ENCODE measurements at regions not wholly inside any gene's neighbourhood (a gene's known extent, or its start where the extent isn't known, plus 50 kb on each side); places are given as distances from the start of the nearest gene placed in this dataset.

DNA sequence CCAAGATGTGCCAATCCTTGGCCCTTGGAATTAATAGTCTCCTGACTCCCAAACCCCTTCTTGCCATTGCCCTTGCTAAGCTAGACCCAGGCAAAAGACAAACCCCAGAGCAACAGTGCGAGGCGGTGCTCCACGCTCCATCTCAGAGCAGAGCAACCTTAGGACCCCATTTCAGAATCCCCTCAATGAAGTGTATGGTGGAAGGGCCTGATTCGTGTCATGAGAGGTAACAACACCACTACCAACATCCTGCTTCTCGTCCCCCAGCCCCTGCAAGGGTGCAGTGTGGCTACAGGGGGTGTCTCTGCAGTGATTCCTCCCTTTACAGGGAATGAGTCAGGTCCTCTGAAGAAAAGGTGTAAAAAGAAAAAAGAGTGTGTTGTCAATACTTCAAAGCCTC is 103.9 kb upstream of the IRF2BP2 start:
- Histone ChIP-seq H3K27me3 (ENCODE audit: control insufficient read depth, insufficient read depth, low read length) (no peaks in the 10 kb centered on the region), H3K27ac (ENCODE audit: low read depth, low read length) (no peak overlapping the region), H3K9me3 (ENCODE audit: control insufficient read depth, insufficient read depth, low read length) (no peaks in the 10 kb centered on the region), H3K4me3 (ENCODE audit: low read depth, low read length) (no peak overlapping the region)
- TF ChIP-seq, protein P1, sequence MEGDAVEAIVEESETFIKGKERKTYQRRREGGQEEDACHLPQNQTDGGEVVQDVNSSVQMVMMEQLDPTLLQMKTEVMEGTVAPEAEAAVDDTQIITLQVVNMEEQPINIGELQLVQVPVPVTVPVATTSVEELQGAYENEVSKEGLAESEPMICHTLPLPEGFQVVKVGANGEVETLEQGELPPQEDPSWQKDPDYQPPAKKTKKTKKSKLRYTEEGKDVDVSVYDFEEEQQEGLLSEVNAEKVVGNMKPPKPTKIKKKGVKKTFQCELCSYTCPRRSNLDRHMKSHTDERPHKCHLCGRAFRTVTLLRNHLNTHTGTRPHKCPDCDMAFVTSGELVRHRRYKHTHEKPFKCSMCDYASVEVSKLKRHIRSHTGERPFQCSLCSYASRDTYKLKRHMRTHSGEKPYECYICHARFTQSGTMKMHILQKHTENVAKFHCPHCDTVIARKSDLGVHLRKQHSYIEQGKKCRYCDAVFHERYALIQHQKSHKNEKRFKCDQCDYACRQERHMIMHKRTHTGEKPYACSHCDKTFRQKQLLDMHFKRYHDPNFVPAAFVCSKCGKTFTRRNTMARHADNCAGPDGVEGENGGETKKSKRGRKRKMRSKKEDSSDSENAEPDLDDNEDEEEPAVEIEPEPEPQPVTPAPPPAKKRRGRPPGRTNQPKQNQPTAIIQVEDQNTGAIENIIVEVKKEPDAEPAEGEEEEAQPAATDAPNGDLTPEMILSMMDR (IDR thresholded peaks at IDR 0.05; ENCODE audit: low read depth, low read length), result no peak
- no peak for DNase-seq (ENCODE audit: low read depth, low spot score)
- CTCF ChIA-PET, result interaction anchor here (0.6 kb wide), 1 partner anchor 31 kb away, joined by 6 read pairs; no protein-coding TSS in a partner anchor
- POLR2A ChIA-PET, result no interaction called here

DNA sequence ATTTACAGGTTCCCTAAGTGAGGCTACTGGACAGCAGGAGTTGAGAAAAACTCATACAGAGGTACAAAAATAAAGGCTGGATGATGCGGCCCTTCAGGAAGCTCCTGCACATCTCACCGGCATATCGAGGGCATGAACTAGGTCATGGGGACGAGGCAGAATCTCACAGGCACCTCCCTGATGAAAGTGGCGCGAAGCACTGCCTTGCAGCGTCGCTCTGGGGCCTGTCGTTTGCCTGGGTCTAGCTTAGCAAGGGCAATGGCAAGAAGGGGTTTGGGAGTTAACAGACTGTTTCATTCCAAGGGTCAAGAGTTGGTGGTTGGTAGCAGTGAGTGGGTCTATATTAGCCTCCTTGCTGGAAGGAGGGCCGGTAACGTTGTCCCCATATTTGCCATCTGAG is 103.5 kb upstream of the IRF2BP2 start:
- Histone ChIP-seq H3K27ac (ENCODE audit: low read depth, low read length) (no peak overlapping the region), H3K27me3 (ENCODE audit: control insufficient read depth, insufficient read depth, low read length) (no peaks in the 10 kb centered on the region), H3K9me3 (ENCODE audit: control insufficient read depth, insufficient read depth, low read length) (no peaks in the 10 kb centered on the region), H3K4me3 (ENCODE audit: low read depth, low read length) (no peak overlapping the region)
- CTCF ChIA-PET, result no interaction called here
- DNase-seq (ENCODE audit: low read depth, low spot score), result no peak
- TF ChIP-seq, protein P1 (IDR thresholded peaks at IDR 0.05; ENCODE audit: low read depth, low read length), result no peak
- POLR2A ChIA-PET, result no interaction called here

DNA sequence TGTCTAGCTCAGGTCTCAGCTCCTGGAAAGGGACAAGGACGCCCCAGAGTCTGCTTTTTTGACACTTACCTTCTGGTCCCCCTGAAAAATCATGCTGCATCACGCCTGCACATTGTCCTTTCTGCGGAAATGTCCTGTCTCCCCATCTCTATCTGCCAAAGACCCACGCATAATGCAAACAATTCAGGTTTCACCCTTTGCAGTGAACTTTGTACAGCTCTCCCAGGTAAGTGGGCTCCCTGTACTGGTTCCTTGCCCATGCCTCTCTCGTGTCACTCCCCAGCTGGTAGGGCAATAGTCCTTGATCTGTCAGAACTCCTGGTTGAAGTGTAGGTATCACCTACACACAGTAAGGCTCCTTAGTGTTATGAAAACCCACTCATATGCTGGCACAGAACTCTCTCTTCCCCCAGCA is 102.9 kb upstream of the IRF2BP2 start:
- ChIA-PET CTCF (no interaction called here), POLR2A (no interaction called here)
- no peaks in the 10 kb centered on the region for H3K27me3 ChIP-seq (ENCODE audit: control insufficient read depth, insufficient read depth, low read length)
- no peak overlapping the region for H3K4me3 ChIP-seq (ENCODE audit: low read depth, low read length)
- no peak for DNase-seq (ENCODE audit: low read depth, low spot score)
- no peaks in the 10 kb centered on the region for H3K9me3 ChIP-seq (ENCODE audit: control insufficient read depth, insufficient read depth, low read length)
- no peak overlapping the region for H3K27ac ChIP-seq (ENCODE audit: low read depth, low read length)
- TF ChIP-seq, protein P1 (IDR thresholded peaks at IDR 0.05; ENCODE audit: low read depth, low read length), result no peak

DNA sequence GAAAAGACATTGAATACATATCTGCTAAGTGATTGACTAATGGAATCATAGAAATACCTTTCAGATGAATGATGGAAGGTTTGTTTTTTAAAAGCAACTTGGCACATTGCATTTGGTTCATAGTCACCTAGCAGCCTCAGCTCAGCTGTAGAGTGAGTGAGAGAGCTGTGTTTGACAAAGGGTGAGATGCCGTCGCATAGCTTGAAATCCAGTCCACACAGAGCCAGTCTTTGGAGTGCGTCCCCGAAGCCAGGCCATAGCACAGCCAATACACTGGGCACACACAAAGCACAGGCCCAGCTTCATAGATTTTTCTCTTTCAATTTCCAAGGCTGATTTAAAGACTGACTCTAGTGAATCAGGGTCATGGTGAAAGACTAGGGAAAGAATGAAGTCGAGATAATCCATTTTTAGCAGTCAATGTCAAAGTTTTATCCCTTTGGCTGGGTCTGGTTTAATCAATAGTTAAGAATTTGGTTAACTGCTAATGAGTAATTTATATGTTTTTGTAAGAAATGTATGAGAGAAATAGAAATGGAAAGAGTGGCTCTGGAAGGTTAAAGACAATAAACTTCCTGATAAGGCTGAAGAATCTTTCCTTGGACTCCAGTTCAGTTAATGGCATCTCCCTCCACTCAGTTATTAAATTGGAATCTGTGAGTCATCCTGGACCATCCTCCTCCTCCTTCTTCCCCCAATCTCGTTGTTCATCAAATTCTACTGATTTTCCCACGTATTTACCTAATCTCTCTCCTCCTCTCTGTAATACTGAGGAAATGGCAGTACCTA is 101.2 kb upstream of the IRF2BP2 start:
- Histone ChIP-seq H3K27ac (ENCODE audit: low read depth, low read length) (no peak overlapping the region), H3K27me3 (ENCODE audit: control insufficient read depth, insufficient read depth, low read length) (no peaks in the 10 kb centered on the region), H3K4me3 (ENCODE audit: low read depth, low read length) (no peak overlapping the region), H3K9me3 (ENCODE audit: control insufficient read depth, insufficient read depth, low read length) (no peaks in the 10 kb centered on the region)
- CTCF ChIA-PET, result no interaction called here
- DNase-seq (ENCODE audit: low read depth, low spot score), result no peak
- POLR2A ChIA-PET, result no interaction called here
- TF ChIP-seq, protein P1 (IDR thresholded peaks at IDR 0.05; ENCODE audit: low read depth, low read length), result no peak

DNA sequence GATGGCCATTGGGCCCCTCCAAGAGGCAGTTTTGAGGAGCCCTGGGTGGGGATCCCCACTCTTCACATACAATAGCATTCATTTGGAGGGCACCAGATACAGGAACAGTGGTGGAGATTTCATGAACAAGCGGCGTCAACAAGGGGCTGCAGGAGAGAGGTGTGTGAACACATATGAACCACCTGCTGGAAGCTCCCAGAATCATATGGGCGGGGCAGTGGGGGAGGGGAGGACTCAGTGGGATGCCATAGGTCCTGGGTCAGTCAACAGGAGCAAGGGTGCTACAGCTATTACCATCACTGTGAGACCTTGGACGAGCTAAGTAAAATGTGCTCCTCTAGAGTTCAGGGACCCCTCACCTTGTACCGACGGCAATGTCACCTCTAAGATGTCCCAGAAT is 100.4 kb upstream of the IRF2BP2 start:
- H3K4me3 ChIP-seq (ENCODE audit: low read depth, low read length), result no peak overlapping the region
- no peaks in the 10 kb centered on the region for H3K27me3 ChIP-seq (ENCODE audit: control insufficient read depth, insufficient read depth, low read length)
- POLR2A ChIA-PET, result no interaction called here
- H3K27ac ChIP-seq (ENCODE audit: low read depth, low read length), result no peak overlapping the region
- TF ChIP-seq, protein P1 (IDR thresholded peaks at IDR 0.05; ENCODE audit: low read depth, low read length), result no peak
- H3K9me3 ChIP-seq (ENCODE audit: control insufficient read depth, insufficient read depth, low read length), result no peaks in the 10 kb centered on the region
- no peak for DNase-seq (ENCODE audit: low read depth, low spot score)
- CTCF ChIA-PET, result no interaction called here

Data from AG04450 (cell line).